Dendritic cell treated with granulocyte-macrophage colony-stimulating factor and Interleukin-4, amounts not matched to agents 40 ng/mL and 50 ng/mL, for 4 days (primary cell): ENCODE measurements at regions not wholly inside any gene's neighbourhood (a gene's known extent, or its start where the extent isn't known, plus 50 kb on each side); places are given as distances from the start of the nearest gene placed in this dataset.

Source experiments
- H3K27ac Mint-ChIP-seq: one replicate; pipeline ENCODE4 v1.8.0; 2022; ENCODE audit warnings: mild to moderate bottlenecking, mixed read lengths
- H3K27me3 Mint-ChIP-seq: one replicate; pipeline ENCODE4 v1.8.0; 2022; ENCODE audit warnings: mild to moderate bottlenecking, mixed read lengths
- H3K36me3 Mint-ChIP-seq: one replicate; pipeline ENCODE4 v1.8.0; 2022; ENCODE audit warnings: low read depth, mixed read lengths
- H3K4me1 Mint-ChIP-seq: one replicate; pipeline ENCODE4 v1.8.0; 2022; ENCODE audit warnings: low read depth, mixed read lengths
- H3K4me3 Mint-ChIP-seq: one replicate; pipeline ENCODE4 v1.8.0; 2022; ENCODE audit warnings: mild to moderate bottlenecking, moderate library complexity, mixed read lengths
- H3K9me3 Mint-ChIP-seq: one replicate; pipeline ENCODE4 v1.8.0; 2022; ENCODE audit warnings: mixed read lengths
- intact Hi-C: fragments of 100-400 bp; cut with micrococcal nuclease; formaldehyde crosslinking; loops from one replicate; pipeline ENCODE4 v1.15.0; 2022

DNA sequence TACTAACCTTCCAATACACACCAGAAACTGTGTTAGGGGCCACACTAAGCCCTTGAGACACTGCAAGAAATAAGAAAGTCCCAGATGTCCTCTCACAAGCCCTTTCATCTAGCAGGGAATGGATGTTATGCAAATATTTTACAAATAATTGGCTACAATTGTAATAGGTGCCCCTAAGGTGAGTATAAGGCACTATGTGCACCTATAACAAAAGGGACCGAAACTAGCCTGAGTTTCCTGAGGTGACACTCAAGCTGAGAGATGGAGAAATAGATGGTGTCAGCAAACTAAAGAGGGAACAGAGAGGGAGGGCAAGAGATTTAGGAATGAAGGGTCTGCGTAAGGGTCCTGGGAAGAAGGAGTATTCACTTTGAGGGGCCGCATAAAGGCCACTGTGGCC is 212.6 kb downstream of the TTC8 start:
- peaks cover 32% of the 10 kb centered on the region for H3K27me3 Mint-ChIP-seq

DNA sequence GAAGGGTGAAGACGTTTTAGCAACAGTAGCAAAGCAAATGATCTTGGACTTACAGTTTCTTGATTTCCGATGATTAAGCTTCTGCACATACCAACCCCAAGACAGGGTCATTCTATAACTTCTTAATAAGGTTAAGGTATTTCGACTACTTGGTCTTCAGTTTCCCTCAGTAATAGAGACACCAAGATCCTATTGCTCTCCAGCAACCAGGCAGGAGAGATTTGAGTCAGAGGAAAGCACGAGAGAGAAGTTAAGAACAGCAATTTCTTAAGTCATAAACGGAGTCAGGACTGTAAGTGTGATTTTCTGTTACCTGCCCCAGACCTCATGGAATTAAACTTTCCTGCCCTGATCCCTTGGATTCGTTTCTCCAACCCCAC is 215.6 kb downstream of the TTC8 start:
- Mint-ChIP-seq H3K4me3 (no peak overlapping the region), H3K36me3 (no peaks in the 10 kb centered on the region), H3K27me3 (peaks cover 36% of the 10 kb centered on the region), H3K9me3 (no peaks in the 10 kb centered on the region), H3K4me1 (peaks cover 20% of the 10 kb centered on the region), H3K27ac (peak overlapping the region; percentile 76)
- intact Hi-C loops, result loop anchor here (5.0 to 10.0 kb wide), 4 partner anchors 135 to 877 kb away; no protein-coding TSS in a partner anchor

More for the DNA sequence above, 212.6 kb downstream of the TTC8 start:
- Mint-ChIP-seq H3K9me3 (no peaks in the 10 kb centered on the region), H3K27ac (no peak overlapping the region), H3K4me1 (peaks cover 20% of the 10 kb centered on the region), H3K36me3 (no peaks in the 10 kb centered on the region), H3K4me3 (no peak overlapping the region)
- intact Hi-C loops, result no loop called here

DNA sequence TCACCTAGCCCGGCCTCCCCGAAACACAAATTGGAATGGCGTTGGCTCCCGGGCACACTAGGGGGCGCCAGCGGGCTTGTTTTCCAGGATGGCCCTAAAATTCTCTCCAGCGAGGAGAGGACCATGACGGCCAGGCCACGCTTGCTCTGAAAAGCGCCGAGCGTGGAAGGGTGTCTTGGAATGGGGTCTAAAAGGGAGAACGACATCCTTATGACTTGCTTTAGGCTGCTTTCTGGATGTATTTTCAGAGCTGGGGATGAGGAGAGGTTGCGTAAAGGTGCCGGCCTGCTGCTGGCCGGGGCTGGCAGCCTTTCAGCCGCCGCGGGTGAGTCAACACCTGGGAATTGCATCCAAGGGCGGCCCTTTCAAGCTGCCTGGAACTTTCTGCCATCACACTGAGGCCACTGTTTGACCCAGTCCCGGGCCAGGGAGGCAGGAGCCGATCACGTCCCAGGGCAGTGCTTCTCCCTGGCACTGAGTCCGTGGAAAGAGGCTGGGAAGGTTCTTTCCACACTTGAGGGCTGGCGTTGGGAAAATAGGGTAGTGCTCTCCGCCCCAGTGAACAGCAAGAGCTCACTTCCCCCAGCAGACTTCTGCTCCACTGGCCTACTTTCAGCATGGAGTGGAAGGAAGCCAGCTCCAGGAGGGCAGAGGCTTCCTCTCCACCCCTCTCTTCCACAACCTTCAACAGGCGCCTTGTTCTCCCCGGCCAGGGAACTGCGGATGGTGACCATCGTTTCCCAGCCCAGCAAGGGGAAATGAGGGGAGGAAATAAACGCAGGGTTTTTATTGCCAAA is 216.2 kb downstream of the TTC8 start:
- Mint-ChIP-seq H3K27ac (peak overlapping the region; percentile 76), H3K36me3 (no peaks in the 10 kb centered on the region), H3K4me1 (peaks cover 20% of the 10 kb centered on the region), H3K4me3 (peak overlapping the region; percentile 78), H3K27me3 (peaks cover 32% of the 10 kb centered on the region), H3K9me3 (no peaks in the 10 kb centered on the region)
- intact Hi-C loops, result loop anchor here (5.0 to 10.0 kb wide), 4 partner anchors 134 to 877 kb away; no protein-coding TSS in a partner anchor

DNA sequence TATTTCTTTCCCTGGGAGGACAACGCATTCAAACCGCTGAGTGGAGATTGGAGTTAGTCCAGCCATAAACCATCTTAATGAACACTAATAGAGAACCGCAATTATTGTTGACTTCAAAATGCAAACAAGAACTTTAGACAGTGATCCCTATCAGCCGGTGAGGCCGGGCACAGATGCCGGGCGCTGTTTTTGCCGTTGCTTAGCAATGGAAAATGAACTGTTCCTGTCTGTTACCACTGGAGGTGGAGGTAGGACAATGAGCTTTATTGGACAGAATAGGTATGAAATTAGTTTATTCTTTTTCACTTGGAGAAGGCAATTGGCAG is 216.8 kb downstream of the TTC8 start:
- H3K27ac Mint-ChIP-seq, result peak overlapping the region; percentile 76
- H3K4me3 Mint-ChIP-seq, result no peak overlapping the region
- intact Hi-C loops, result loop anchor here (5.0 to 10.0 kb wide), 4 partner anchors 134 to 876 kb away; no protein-coding TSS in a partner anchor
- peaks cover 20% of the 10 kb centered on the region for H3K4me1 Mint-ChIP-seq
- H3K9me3 Mint-ChIP-seq, result no peaks in the 10 kb centered on the region
- H3K27me3 Mint-ChIP-seq, result peaks cover 32% of the 10 kb centered on the region
- H3K36me3 Mint-ChIP-seq, result no peaks in the 10 kb centered on the region

DNA sequence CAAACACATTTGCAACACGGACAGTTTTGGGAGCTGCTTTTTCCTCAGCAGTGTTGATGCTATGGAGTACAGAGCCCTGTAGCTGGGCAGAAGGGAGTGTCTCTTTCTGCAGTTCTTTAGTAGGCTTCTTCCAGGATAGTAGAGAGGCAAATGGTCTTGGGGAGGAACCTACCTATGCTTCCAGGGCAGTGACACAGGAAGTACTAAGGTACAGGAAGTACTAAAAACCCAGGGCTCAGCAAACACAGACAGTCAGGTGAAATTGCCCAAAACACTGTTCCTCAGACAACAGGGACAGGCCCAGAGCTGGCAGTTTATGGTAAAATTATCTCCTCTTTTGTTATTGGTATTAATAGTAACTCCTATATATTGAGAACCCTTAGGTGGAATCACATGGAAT is 217.6 kb downstream of the TTC8 start:
- intact Hi-C loops, result loop anchor here (5.0 to 10.0 kb wide), 4 partner anchors 133 to 875 kb away; no protein-coding TSS in a partner anchor
- Mint-ChIP-seq H3K36me3 (no peaks in the 10 kb centered on the region), H3K27ac (no peak overlapping the region), H3K4me3 (no peak overlapping the region), H3K27me3 (peaks cover 30% of the 10 kb centered on the region), H3K9me3 (no peaks in the 10 kb centered on the region), H3K4me1 (peaks cover 20% of the 10 kb centered on the region)

DNA sequence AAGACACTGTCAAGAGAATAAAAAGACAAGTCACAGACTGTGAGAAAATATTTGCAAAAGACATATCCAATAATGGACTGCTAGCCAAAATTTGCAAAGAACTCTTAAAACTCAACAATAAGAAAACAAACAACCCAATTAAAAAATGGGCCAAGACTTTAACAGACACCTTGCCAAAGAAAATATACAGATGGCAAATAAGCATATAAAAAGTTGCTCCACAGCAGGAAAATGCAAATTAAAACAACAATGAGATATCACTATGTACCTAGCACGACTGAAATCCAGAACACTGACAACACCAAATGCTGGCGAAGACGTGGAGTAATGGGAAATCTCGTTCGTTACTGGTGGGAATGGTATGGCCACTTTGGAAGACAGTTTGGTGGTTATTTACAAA is 228.9 kb downstream of the TTC8 start:
- peaks cover 15% of the 10 kb centered on the region for H3K9me3 Mint-ChIP-seq
- H3K27me3 Mint-ChIP-seq, result peaks cover 2% of the 10 kb centered on the region
- peaks cover 4% of the 10 kb centered on the region for H3K4me1 Mint-ChIP-seq
- intact Hi-C loops, result no loop called here
- H3K27ac Mint-ChIP-seq, result no peak overlapping the region
- no peak overlapping the region for H3K4me3 Mint-ChIP-seq
- no peaks in the 10 kb centered on the region for H3K36me3 Mint-ChIP-seq

DNA sequence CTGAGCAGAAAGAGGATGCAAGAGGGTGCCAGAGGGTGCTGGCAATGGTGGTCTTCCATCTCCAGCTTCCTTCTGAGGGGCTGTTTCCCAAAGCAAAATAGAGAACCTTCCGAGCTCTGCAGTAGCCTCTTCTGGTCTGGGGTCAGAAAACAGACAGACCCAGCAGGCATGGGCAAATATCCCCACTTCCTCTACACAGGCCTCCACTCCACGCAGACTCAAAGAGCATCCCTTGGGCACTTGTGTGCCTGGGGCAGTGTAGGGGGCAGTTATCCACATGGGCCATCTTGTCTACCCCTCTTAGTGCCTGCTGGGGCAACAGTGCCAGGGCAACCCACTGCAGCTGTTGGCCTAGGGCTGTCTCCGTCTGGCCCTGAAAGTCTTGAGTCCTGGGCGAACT is 231.9 kb downstream of the TTC8 start:
- Mint-ChIP-seq H3K27me3 (no peaks in the 10 kb centered on the region), H3K9me3 (peaks cover 16% of the 10 kb centered on the region), H3K4me3 (no peak overlapping the region), H3K27ac (no peak overlapping the region), H3K4me1 (peaks cover 17% of the 10 kb centered on the region), H3K36me3 (no peaks in the 10 kb centered on the region)
- intact Hi-C loops, result no loop called here

DNA sequence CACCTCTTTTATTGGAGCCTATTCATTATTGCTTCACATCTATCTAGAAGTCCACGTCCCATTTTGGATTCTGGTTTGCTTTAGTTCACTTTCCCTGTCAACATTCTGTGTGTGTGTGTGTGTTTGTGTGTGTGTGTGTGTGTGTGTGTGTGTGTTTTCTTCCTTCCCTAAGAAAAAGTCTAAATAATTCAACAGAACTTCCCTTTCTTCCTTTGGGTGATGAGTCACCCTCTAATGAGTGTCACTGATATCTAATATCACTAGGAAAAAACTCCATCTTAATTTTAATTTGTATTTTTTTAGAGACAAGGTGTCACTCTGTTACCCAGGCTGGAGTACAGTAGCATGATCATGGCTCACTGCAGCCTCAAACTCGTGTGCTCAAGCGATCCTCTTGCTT is 234.2 kb downstream of the TTC8 start:
- Mint-ChIP-seq H3K4me3 (no peak overlapping the region), H3K9me3 (peaks cover 9% of the 10 kb centered on the region), H3K27me3 (no peaks in the 10 kb centered on the region), H3K4me1 (peaks cover 17% of the 10 kb centered on the region), H3K36me3 (no peaks in the 10 kb centered on the region), H3K27ac (no peak overlapping the region)
- intact Hi-C loops, result no loop called here

DNA sequence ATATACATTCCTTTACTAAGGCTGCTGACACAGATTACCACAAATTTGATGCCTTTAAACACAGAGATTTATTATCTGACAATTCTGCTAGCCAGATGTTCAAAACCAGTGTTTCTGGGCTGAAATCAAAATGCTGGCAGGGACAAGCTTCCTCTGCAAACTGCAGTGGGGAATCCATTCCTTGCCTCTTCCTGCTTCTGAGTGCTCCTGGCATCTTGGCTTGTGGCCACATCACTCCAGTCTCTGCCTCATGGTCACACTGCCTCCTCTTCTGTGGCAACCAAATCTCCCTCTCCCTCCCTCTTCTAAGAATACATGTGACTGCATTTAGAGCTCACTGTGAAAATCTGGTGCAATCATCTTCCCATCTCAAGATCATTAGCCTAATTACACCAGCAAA is 235.7 kb downstream of the TTC8 start:
- no peaks in the 10 kb centered on the region for H3K36me3 Mint-ChIP-seq
- no peak overlapping the region for H3K27ac Mint-ChIP-seq
- peaks cover 2% of the 10 kb centered on the region for H3K27me3 Mint-ChIP-seq
- H3K4me1 Mint-ChIP-seq, result peaks cover 17% of the 10 kb centered on the region
- no peak overlapping the region for H3K4me3 Mint-ChIP-seq
- H3K9me3 Mint-ChIP-seq, result peaks cover 9% of the 10 kb centered on the region
- intact Hi-C loops, result no loop called here

DNA sequence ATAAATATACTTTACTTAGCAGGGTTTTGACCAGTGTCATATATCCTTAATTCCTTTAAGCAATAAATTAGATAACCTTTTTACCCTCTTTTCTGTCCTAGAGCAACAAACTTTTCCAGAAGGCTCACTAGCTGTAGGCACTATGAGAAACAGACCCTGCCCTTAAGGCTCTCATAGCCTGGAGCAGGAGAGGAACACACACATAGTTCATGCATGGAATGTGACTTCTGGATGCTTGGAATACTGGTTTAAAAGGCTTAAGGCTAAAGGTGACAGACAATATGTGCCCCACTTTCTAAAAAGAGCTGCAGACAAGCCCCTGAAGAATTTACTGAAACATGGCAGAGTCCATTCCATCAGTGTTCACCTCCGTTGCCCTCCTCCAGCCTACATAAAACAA is 237.2 kb downstream of the TTC8 start:
- H3K27ac Mint-ChIP-seq, result no peak overlapping the region
- no peaks in the 10 kb centered on the region for H3K36me3 Mint-ChIP-seq
- H3K9me3 Mint-ChIP-seq, result peaks cover 9% of the 10 kb centered on the region
- intact Hi-C loops, result no loop called here
- H3K27me3 Mint-ChIP-seq, result peaks cover 3% of the 10 kb centered on the region
- H3K4me1 Mint-ChIP-seq, result peaks cover 17% of the 10 kb centered on the region
- H3K4me3 Mint-ChIP-seq, result no peak overlapping the region

DNA sequence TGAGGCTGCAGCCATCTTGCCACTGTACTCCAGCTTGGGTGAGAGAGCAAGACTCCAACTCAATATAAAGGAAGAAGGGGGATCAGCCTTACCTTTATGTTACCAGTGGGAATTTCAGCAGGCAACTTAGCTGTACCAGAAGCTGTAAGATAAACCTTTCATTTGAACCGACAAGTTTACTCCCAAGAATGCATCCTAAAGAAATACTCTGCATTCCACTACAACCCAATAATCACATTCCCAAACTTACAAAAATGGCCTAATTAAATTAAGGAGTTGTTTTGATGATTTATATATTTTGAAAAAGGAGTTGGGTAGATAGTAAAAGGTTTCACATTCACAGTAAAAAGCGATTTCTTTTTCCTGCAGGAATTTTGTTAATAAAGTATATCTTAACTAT is 241.4 kb downstream of the TTC8 start:
- H3K4me3 Mint-ChIP-seq, result no peak overlapping the region

DNA sequence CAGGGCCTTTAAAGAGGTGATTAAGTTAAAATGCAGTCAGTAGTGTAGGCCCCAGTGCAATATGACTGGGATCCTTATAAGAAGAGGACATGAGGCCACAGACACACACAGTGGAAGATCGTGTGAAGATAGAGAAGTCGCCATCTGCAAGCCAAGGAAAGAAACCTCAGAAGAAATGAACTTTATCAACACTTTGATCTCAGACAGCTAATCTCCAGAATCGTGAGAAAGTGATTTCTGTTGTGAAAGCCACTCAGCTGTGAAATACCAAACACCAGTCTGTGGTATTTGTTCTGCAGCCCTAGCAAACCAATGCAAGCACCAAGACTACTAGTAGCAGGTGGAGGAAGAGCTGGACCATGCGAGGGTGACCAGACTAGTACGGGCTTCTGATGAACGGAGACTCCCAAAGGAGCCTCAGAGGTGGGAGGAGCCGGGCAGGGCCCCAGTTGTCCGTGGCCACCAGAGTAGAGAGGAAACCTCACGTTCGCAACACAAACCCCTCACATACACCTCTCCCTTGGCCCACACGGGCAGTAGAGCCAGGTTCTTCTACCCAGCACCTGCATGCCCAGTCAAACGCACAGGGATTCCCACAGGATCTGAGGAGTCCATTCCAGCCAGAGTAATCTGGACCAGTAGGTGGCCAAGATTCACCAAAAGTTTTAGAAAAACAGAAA is 243.0 kb downstream of the TTC8 start:
- H3K4me1 Mint-ChIP-seq, result no peaks in the 10 kb centered on the region
- H3K9me3 Mint-ChIP-seq, result no peaks in the 10 kb centered on the region
- intact Hi-C loops, result no loop called here
- peaks cover 3% of the 10 kb centered on the region for H3K27me3 Mint-ChIP-seq
- no peaks in the 10 kb centered on the region for H3K36me3 Mint-ChIP-seq
- no peak overlapping the region for H3K27ac Mint-ChIP-seq
- H3K4me3 Mint-ChIP-seq, result no peak overlapping the region

More for the DNA sequence above, 241.4 kb downstream of the TTC8 start:
- intact Hi-C loops, result no loop called here
- no peaks in the 10 kb centered on the region for H3K9me3 Mint-ChIP-seq
- H3K27ac Mint-ChIP-seq, result no peak overlapping the region
- no peaks in the 10 kb centered on the region for H3K36me3 Mint-ChIP-seq
- no peaks in the 10 kb centered on the region for H3K4me1 Mint-ChIP-seq
- H3K27me3 Mint-ChIP-seq, result peaks cover 3% of the 10 kb centered on the region

DNA sequence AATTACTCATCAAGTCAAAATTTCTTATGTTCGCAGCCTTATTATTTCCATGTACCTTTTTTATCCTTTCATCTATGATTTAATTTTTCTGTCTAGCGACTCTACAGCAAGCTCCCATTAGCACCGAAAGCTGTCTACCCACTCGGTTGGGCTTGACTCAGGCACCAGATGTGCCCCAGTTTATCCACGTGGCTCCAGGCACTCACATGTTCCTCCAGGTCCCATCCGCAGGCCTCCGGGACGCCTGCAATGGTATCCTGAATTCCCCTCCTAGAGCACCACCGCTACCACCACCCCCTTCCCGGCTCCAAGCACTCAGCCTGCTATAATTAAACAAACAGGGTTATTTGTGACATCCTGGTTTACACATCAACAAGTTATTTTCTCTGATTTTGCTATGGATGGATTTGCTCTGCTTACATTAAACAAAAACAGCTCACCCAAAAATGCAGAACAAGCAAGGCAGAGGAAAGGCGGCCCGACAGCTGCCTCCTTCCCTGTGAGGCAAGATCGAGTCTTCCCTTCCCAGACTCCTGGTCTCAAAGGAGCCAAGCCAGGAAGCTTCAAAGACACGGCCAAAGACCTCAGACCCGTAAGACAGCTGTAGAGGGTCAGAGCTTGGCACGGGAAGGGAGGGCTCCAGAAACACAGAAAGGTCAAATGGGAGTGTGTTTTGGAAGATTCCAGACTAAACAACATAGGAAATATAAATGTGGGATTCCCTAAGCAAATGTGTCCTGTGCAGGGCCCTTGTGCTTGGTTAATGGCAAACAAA is 253.8 kb downstream of the TTC8 start:
- no peaks in the 10 kb centered on the region for H3K4me1 Mint-ChIP-seq
- intact Hi-C loops, result no loop called here
- no peaks in the 10 kb centered on the region for H3K36me3 Mint-ChIP-seq
- peaks cover 5% of the 10 kb centered on the region for H3K27me3 Mint-ChIP-seq
- H3K9me3 Mint-ChIP-seq, result peaks cover 8% of the 10 kb centered on the region
- no peak overlapping the region for H3K27ac Mint-ChIP-seq
- no peak overlapping the region for H3K4me3 Mint-ChIP-seq

DNA sequence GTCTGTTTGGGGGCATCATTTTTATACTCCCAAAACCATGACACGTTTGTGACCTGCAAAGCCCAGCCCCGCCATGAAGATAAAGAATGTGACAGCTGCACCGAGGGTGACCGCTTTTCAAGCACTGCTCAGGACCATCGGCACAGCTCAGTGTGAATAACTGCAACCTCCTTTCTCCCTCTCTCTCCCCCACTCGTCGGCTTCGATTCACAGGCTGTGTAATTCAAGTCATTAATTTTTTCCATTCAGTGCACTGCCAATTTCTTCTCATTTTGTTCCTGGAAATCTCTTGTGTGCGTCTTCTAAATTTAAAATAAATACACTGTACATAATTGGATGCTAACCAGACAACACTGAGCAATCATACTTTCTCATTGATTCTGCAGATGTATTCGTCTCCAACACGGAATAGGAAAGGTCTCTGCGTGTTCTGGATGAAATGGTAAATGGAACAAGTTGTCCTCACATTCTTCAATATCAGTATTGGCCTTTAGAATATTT is 260.8 kb downstream of the TTC8 start:
- intact Hi-C loops, result no loop called here
- no peaks in the 10 kb centered on the region for H3K36me3 Mint-ChIP-seq
- peaks cover 4% of the 10 kb centered on the region for H3K27me3 Mint-ChIP-seq
- H3K4me3 Mint-ChIP-seq, result no peak overlapping the region
- H3K27ac Mint-ChIP-seq, result no peak overlapping the region
- peaks cover 8% of the 10 kb centered on the region for H3K9me3 Mint-ChIP-seq
- H3K4me1 Mint-ChIP-seq, result no peaks in the 10 kb centered on the region
